HG03103 (cell line): ENCODE measurements at regions not wholly inside any gene's neighbourhood (a gene's known extent, or its start where the extent isn't known, plus 50 kb on each side); places are given as distances from the start of the nearest gene placed in this dataset.
"Not testable (repeated sequence)": the region's sequence is repeated elsewhere in the genome, so short reads cannot be mapped to it uniquely, and the experiment has no call there.

Experiments used
- ATAC-seq: cut with Tn5 transposase; IDR thresholded peaks from one replicate; pipeline ENCODE4 v1.9.1; 2021; ENCODE audit warnings: low read depth; ENCODE audit not compliant: unreplicated experiment

DNA sequence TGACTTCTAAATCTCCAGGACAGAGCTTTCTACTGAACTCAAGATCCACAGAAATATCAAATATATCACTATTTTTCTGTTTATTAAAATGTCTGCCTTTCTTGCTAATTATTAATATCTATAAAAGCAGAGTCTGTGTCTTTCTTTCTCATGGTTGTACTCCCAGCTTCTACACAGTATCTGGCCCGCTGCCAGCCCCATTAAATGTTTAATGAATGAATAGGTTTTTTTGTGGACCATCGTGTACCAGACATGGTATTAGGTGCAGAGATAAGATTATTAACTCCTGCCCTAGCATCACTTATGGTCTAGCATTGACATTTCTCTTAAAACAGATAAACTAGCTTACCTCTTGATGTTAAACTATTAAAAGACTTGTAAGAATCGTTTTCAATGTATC is 111.4 kb upstream of the RBMS3 start:
- no peak for ATAC-seq

DNA sequence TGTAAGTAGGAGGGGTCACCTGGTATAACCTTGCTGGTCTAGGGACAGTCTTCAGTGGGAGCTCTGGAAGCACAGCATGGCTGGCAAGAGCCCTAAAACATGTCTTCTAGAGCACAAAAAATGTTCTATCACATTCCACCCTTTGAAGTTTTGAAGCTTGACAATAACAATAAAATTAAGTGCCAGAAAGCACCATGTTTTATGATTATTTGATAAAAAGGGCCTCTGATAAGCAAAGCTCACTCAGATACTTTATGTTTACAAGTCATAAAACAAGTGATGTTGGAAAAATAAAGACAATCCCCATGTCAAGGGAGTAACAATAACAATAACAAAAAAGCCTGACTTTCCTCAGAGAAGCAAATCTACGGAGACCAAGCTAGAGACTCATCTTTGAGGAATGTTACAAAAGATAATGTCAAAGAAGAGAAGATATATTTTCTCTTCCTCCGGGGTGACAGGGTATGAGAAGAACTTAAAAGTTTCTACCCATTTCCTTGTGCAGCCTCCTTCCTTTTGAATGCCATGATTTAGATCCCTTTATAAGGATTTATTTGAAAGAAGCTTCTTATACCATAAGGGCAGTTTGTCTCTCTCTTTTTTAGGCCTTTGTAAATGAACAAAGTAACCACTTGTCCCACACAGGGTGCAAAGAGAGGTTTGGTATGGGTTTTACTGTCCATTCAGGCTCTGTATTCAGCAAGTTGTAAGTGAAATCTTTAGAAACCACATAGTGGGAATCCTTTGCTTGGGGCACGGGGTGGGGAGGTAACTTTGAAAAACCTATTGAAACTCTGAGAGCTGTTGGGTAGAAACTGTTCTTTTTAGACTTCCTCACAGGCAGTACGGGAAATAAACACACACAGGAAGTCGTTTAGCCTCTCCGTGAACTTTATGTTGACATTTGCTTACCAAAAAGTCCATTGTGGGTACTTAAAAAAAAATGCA is 109.6 kb upstream of the RBMS3 start:
- ATAC-seq, result no peak

DNA sequence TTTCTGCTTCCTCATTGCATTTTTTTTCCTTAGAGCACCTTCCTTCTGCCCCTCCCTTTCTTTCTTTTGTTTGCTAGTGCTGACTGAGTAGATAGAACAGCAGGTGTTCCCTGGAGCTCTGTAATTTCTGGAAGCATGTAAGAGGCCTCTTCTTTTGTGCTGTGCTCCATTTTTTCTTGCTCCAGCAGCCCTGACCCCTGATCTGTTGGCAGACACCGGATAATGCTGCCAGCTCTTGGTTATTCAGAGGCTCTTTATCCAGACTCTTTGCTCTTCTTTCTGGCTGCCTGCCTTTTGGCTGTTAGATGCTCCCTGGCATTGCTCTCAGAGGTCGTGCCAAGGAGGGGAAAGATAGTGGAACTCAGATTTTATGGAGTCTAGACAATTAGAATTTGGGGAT is 104.4 kb upstream of the RBMS3 start:
- no peak for ATAC-seq

DNA sequence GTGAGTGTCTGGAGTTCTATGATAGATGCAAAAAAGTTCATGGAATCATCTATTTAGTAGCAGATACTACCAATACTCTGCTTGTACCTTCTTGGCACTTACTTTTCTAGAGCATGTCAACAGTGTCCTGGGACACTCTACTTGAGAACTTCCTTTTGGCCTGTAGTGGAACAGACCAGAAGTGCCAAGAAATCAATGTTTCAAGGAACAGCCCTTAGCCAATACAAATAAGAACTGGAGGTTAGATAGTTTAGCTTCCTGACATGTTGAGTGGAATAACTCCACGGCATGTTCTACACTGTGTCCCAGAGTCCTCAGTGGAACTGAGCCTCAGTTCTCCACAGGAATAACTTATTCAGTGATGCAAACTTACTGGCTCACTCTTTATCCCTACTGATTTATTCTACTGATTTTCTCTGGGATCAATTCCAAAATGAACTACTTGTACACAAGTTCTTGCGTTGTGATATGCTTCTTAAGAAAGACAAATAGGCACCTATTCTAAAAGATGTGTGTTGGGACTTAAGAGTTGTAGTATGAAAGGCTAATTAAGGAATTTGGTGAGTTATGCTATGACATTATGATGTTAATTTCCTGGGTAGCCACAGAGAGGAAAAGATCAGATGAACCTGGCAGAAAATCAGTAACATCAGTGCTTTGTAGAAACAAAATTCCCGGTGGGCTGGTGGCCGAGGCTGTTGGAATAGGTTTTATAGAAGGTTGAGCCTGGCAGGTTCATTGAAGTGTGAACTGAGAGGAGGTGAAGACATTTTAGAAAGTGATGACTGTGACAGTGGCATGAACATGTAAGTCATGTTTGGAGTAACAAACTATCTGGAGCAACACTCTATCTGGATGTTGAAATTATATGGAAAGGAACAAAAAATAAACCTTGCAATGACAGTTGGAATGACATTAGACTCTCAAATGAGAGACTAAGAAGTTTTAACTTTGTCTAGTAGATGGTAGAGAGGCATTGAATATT is 101.8 kb upstream of the RBMS3 start:
- no peak for ATAC-seq

DNA sequence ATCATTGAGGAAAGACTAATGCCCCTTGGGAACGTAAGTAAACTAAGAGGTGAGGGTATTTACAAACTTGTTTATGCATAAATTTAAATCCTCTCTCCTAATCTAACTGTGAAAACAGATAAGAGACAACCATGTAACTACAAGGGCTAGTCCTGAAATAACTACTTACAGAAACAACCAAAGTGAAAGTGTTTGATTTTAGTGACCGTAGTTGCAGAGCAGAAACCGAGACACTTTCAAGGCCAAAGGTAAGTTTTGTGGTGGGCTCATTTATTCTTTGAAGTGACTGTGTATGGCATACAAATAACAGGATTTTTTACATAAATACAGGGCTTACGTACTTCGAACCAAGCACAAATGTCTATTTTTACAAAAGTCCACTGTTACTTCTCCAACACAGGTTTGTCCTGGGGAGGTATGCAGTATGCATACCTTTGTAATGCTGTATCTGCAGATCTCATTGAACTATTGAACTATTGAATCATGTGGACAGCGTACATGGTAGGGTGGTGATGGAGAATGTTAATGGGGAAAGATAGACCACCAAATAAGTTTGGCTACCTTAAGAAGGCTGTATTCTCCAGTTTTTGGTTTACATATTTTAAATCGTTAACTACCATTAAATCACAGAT is 99.6 kb upstream of the RBMS3 start:
- no peak for ATAC-seq

DNA sequence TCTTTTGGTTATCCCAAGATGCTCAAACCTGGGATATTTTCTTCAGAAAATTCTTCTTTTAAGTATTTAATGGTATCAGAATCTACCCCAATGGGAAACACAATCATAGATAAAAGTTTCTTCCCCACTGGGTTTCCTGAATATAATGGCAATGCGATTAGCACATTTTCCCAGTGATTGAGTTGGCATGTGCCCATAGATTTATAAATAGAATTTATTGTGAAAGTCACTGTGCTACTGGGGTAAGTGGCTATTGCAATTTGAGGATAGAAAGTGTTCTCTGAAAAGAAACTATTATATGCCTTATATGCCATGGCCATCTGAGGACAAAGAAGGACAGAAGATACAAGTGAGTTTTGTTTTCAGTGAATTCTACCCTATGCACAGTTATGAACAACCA is 99.0 kb upstream of the RBMS3 start:
- no peak for ATAC-seq

DNA sequence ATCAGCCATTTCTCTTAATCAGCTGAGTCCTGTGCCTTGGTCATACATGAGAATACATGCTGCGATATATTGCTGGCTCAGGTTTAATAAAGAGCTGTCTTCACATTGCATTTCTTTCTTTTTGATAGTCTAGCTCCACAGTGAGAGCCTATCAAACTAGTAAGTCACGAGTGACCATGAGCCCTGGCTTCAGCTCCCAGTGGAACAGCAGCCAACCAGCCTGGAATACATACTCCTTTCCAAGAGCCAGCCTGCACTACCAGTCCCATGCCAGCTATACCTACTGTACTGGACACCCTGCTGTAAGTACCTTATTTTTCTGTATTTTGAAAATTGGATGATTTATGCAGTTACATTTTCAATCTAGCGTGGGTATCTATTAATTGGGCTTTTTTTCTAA is 98.0 kb upstream of the RBMS3 start:
- not testable (repeated sequence) for ATAC-seq

DNA sequence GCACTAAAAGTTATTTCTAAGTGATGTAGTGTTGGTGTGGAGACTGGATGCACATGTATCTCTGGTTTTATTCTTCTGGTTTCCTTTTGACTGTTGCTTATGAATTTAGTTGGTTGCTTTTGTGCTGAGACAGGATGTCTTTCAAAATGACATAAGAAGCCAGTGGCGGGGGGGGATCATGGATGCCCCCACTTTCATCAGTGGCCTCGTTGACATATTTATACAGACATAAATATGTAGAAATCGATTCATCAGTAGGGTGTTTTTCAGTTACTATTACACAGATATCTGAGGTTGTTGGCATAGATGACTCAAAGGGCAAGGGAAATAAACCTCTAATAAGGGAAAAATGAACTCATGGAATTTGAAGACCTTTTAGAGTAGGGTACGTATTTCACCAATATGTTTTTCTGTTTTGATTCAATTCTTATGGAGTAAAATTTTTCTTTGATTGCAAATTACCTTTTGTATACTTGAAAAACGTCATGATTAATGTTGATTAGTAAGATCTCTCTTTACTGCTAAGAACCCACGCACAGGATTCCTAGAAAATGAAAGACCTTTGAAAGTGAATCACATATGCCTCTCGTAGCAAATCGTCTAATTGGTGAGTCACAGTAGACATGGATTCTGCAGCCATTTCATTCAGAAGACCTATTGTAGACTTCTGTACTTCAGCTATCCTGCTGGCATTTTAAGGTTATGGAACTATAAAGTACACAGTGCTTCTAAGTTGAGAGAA is 97.4 kb upstream of the RBMS3 start:
- ATAC-seq, result no peak

DNA sequence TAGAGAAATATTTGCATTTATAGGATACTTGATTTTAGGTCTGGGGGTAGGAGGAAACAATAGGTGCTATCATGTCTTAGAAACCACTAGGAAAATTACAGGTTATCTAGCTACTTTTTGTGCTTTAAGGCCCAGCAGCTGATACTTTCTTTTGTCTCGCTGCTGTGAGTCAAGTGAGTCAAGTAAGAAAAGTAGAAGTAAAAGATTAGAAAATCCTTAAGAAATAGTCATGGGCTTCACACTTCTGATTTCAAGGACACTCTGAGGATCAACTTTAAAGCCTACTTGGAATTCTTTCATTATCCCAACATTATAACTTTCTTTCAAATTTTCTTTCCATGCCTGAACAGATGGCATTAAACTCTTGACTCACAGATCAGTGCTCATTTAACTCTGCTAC is 95.2 kb upstream of the RBMS3 start:
- ATAC-seq, result no peak

DNA sequence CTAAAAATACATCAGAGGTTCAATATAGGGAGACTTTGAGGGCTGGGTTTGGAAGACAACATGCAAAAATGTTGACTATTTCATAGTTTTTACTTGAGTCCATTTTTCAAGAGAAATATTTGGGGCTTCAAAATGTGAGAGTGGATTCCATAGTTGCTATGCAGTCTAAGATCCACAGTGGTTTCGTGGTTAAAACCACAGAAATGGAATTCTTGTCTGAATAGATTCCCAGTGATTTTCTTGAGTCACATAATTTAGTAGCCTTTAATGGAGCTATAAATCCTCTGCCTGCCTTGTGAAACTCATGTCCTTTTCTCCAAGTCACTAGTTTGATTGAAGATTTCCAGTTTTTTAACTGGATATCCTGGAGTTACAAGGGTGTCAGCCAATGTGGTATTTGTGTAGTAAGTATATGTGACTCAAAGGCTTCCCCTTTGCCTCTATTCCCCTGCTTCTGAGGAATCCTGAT is 94.7 kb upstream of the RBMS3 start:
- ATAC-seq, result no peak

DNA sequence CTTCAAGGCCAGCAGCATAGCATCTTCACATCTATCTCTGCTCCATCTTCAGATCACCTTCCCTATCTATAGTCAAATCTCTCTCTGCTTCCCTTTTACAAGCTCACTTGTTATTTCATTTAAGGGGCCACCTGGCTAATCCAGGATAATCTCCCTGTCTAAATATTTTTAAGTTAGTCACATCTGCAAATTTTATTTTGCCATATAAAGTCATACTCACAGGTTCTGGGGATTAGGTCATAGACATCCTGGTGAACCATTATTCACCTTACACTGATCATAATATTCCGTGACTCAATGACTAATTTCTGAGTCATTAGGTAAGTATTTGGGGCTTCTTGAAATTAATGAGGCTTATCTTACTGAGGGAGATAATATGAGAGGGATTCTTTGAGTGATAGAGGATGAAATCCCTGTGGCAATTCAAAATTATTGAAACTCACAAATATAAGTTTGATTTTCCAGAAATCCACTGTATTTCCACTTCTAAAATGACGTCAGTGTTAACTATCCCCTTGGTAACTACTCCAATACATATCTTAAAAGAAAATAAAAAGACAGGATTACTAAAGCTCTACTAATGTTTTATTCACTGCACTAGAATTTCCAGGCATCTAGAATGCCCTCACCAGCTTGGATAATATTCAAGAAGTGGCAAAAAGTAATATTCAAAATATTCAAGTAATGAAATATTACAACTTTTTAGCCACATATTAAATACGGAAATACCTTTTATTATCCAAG is 93.7 kb upstream of the RBMS3 start:
- ATAC-seq, result no peak

DNA sequence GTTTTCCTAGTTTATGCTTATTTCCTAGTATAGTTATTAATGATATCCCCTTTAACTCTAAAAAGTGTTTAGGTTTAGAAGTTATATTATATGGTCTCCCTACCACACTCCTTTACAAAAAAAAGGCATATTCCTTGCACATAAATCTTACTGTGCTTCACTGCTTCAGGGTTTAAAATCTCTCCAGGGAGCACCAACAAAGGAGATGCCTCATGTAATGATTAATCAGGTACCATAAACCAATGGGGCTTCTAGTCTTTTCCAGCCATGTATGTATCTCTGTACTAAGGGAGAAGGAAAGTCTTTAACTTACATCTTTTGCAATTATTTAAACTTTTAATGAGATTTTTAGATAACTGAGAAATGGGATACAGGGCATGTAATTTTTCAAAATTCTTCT is 91.5 kb upstream of the RBMS3 start:
- ATAC-seq, result no peak

DNA sequence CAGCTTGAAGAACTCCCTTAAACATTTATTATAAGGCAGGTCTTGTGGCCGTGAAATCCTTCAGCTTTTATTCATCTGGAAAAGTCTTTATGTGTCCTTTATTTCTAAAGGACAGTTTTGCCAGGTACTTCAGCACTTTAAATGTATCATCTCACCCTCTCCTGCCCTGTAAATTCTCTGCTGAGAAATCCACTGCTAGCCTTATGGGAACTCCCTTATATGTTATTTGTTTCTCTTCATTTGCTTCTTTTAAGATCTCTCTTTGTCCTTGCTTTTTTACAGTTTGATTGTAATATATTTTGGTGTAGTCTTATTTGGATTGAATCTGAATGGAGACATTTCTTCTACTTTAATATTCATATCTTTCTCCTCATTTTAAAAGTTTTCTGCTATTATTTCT is 86.7 kb upstream of the RBMS3 start:
- no peak for ATAC-seq

DNA sequence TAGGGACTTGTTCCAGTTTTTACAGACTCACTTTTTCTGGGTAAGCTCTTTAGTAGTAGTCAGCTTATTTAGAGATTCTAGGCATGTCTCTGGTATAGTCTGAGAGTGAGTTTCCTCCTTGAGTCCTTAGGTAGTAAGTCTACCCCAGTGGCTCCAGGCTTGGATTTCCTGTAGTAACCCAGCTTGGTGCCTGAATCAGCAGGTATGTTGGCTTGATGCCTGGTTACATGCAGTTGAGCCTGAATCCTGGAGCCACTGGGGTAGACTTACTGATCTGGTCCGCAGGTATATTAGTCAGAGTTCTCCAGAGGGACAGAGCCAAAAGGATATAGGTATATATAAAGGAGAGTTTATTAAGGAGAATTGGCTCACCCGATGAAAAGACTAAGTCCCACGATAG is 85.8 kb upstream of the RBMS3 start:
- no peak for ATAC-seq

DNA sequence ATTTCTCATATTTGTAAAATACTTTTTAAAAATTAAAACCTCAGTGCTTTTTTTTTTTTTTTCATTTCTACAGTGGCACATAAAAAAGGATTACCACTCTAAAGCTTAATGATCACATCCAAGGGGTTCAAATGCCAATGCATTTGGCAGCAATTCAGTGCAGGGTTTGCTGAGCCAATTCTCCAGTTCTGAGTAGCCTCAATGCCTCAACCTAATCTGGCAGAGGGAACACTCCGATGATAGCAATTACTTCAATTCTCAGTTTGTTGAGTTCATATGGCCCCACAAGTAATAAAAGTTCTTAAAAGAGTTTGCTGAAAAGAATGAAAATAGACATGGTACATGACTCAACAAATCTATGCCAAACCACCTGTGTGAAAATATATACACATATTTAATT is 79.3 kb upstream of the RBMS3 start:
- no peak for ATAC-seq

DNA sequence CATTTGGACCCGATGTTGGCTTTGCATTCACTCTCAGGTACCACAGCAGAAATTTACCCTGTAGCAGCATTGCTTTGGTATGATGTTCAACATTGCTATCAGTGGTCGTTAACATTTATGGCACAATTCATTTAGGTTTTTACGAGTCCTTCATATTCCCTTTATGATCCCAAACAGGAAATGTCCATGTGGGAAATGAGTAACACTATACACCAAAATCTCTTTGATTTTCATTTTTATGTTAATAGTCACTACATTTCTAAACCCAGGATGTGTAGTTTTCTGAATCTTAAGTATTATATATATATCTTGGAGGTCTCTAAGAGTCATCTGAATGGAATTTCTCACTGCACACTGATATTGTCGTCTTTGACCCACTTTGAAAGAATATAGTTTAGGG is 78.5 kb upstream of the RBMS3 start:
- no peak for ATAC-seq

DNA sequence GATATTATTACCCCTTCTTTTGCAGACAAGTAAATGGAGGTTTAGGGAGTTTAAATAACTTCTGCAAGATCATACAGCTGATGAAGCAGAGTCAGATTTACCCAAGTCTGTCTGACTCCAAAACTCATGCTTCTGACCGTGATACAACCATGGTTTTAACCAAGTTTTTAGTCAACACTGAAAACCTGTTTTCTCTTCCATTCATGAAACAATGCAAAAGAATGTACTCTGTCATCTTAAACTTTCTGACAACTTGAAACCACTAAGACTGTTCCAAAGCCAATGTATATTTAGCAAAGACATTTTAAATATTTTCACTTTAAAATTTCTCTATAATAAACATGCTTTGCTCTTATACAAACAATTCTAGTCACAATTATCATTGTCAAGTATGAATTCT is 77.0 kb upstream of the RBMS3 start:
- no peak for ATAC-seq

DNA sequence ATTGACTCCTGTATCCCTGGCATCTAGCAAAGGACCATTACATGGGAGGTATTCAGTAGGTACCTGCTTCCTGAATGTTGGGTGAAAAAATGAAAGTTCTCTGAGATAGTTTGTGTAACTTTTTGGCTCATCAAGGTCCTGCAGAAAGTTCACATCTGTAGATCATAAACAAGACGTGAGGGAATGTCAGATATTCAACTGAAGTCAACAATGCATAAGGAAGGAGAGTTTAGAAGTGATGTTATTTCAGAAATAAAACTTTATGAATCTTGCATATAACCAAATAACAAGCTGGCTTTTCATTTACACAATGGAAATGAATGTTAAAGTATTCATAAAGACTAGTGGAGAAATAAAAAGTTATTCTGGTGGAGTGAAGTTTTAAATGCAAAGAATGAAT is 73.4 kb upstream of the RBMS3 start:
- ATAC-seq, result no peak

DNA sequence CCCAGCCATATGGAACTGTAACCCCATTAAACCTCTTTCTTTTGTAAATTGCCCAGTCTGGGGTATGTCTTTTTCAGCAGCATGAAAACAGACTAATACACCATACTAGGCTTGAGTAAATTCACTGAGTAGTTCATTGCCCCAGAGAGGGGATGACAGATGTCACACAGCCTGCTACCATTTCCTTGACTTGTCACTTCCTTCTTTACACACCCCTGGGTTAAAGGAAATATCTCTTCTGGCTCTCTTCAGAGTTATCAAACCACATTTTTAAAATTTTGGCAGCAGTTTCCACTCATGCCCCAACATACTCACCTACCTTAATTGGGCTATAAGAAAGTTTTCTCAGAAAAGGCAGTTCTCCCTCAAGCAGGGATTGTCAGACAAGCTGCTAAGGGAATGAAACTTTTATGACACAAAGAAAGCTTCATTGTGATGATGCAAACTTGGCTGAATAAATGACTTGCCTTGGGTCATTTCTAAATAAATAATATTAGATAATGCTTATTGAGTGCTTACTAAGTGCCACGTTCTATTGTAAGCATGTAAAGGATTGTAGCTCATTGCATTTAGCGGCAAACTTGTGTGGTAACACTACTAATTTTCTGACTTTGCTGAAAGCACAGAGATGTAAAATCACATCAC is 68.0 kb upstream of the RBMS3 start:
- ATAC-seq, result no peak
